Neural progenitor cell (in vitro differentiated cells): ENCODE measurements at regions not wholly inside any gene's neighbourhood (a gene's known extent, or its start where the extent isn't known, plus 50 kb on each side); places are given as distances from the start of the nearest gene placed in this dataset.
"Not testable (repeated sequence)": the region's sequence is repeated elsewhere in the genome, so short reads cannot be mapped to it uniquely, and the experiment has no call there.

Source experiments
- DNase-seq: peaks from one replicate; pipeline ENCODE4 v3.0.0-alpha.2; 2016; ENCODE audit warnings: low spot score
- H2AFZ ChIP-seq: fragments of 200-600 bp; sonication (generic); replicated peaks from 2 replicates; pipeline ENCODE4 v1.6.1; 2016; ENCODE audit warnings: antibody characterized with exemption
- H3F3A ChIP-seq: fragments of 200-600 bp; sonication (generic); 2 replicates; pipeline ENCODE4 v1.6.1; 2016; ENCODE audit warnings: antibody characterized with exemption, low read depth
- H3K27ac ChIP-seq: fragments of 200-600 bp; sonication (generic); 2 replicates; pipeline ENCODE4 v1.5.1; 2016; ENCODE audit warnings: mild to moderate bottlenecking
- H3K27me3 ChIP-seq: fragments of 200-600 bp; sonication (generic); 2 replicates; pipeline ENCODE4 v1.6.1; 2016; ENCODE audit warnings: mild to moderate bottlenecking, moderate library complexity
- H3K36me3 ChIP-seq: fragments of 200-600 bp; sonication (generic); 2 replicates; pipeline ENCODE4 v1.5.1; 2016
- H3K4me1 ChIP-seq: fragments of 200-600 bp; sonication (generic); 2 replicates; pipeline ENCODE4 v1.6.1; 2016; ENCODE audit warnings: mixed run types
- H3K4me2 ChIP-seq: fragments of 200-600 bp; sonication (generic); 2 replicates; pipeline ENCODE4 v1.6.1; 2016
- H3K4me3 ChIP-seq: fragments of 200-600 bp; sonication (generic); 2 replicates; pipeline ENCODE4 v1.5.1; 2016
- H3K79me2 ChIP-seq: fragments of 200-600 bp; sonication (generic); 2 replicates; pipeline ENCODE4 v1.6.1; 2016; ENCODE audit warnings: low read depth
- H3K9ac ChIP-seq: fragments of 200-600 bp; sonication (generic); 2 replicates; pipeline ENCODE4 v1.6.1; 2016
- H3K9me3 ChIP-seq: fragments of 200-600 bp; sonication (generic); 2 replicates; pipeline ENCODE4 v1.5.1; 2016; ENCODE audit warnings: low read depth
- H4K20me1 ChIP-seq: fragments of 200-600 bp; sonication (generic); 2 replicates; pipeline ENCODE4 v1.6.1; 2016; ENCODE audit warnings: low read depth
- H3K27ac Mint-ChIP-seq: 3 replicates; pipeline ENCODE4 v1.8.0; 2021; ENCODE audit warnings: mixed read lengths
- H3K27me3 Mint-ChIP-seq: 2 replicates; pipeline ENCODE4 v1.8.0; 2022; ENCODE audit warnings: low read depth, mild to moderate bottlenecking, inconsistent platforms, moderate library complexity, mixed read lengths; ENCODE audit not compliant: insufficient read depth
- H3K36me3 Mint-ChIP-seq: 3 replicates; pipeline ENCODE4 v1.8.0; 2021; ENCODE audit warnings: mixed read lengths
- H3K4me1 Mint-ChIP-seq: 3 replicates; pipeline ENCODE4 v1.8.0; 2021; ENCODE audit warnings: mixed read lengths
- H3K4me3 Mint-ChIP-seq: 3 replicates; pipeline ENCODE4 v1.8.0; 2021; ENCODE audit warnings: mild to moderate bottlenecking, moderate library complexity, mixed read lengths
- H3K9me3 Mint-ChIP-seq: 3 replicates; pipeline ENCODE4 v1.8.0; 2020; ENCODE audit warnings: mixed read lengths
- EZH2 ChIP-seq: fragments of 200-600 bp; sonication (generic); IDR thresholded peaks from 2 replicates; pipeline ENCODE4 v1.6.1; 2017; ENCODE audit warnings: antibody characterized with exemption, mild to moderate bottlenecking, moderate library complexity
- EZH2phosphoT487 ChIP-seq: fragments of 200-600 bp; sonication (generic); IDR thresholded peaks from 2 replicates; pipeline ENCODE4 v1.6.1; 2017; ENCODE audit warnings: antibody characterized with exemption
- TF ChIP-seq, protein P1 (sequence below): fragments of 200-600 bp; sonication (generic); IDR thresholded peaks from 2 replicates; pipeline ENCODE4 v1.5.1; 2017; ENCODE audit warnings: antibody characterized with exemption, mild to moderate bottlenecking

DNA sequence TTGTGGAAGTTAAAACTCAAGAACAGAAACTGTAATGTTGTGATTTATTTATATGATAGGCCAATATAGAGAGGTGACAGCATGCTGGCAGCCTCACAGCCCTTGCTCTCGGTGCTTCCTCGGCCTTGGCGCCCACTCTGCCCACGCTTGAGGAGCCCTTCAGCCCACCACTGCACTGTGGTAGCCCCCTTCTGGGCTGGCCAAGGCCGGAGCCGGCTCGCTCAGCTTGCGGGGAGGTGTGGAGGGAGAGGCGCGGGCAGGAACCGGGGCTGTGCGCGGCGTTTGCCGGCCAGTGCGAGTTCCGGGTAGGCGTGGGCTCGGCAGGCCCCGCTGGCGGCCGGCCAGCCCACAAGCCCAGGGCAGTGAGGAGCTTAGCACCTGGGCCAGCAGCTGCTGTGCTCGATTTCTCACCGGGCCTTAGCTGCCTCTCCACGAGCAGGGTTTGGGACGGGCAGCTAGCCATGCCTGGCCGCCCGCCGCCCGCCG, 65.8 kb upstream of the SLC8A3 start:
- H3K4me1 ChIP-seq = peaks cover 7% of the 10 kb centered on the region
- no peaks in the 10 kb centered on the region for H3K27me3 ChIP-seq
- TF ChIP-seq EZH2 (no peak), EZH2phosphoT487 (no peak)
- TF ChIP-seq, protein P1, sequence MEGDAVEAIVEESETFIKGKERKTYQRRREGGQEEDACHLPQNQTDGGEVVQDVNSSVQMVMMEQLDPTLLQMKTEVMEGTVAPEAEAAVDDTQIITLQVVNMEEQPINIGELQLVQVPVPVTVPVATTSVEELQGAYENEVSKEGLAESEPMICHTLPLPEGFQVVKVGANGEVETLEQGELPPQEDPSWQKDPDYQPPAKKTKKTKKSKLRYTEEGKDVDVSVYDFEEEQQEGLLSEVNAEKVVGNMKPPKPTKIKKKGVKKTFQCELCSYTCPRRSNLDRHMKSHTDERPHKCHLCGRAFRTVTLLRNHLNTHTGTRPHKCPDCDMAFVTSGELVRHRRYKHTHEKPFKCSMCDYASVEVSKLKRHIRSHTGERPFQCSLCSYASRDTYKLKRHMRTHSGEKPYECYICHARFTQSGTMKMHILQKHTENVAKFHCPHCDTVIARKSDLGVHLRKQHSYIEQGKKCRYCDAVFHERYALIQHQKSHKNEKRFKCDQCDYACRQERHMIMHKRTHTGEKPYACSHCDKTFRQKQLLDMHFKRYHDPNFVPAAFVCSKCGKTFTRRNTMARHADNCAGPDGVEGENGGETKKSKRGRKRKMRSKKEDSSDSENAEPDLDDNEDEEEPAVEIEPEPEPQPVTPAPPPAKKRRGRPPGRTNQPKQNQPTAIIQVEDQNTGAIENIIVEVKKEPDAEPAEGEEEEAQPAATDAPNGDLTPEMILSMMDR = no peak
- no peaks in the 10 kb centered on the region for H3K36me3 ChIP-seq
- Mint-ChIP-seq H3K27ac (no peak overlapping the region), H3K4me3 (peak overlapping the region; percentile 75), H3K4me1 (no peaks in the 10 kb centered on the region), H3K27me3 (peaks cover 5% of the 10 kb centered on the region), H3K36me3 (no peaks in the 10 kb centered on the region), H3K9me3 (peaks cover 3% of the 10 kb centered on the region)
- H3K4me2 ChIP-seq = peak overlapping the region; percentile 88
- no peaks in the 10 kb centered on the region for H4K20me1 ChIP-seq
- H3K4me3 ChIP-seq = peak overlapping the region; percentile 52
- no peak overlapping the region for H3K9ac ChIP-seq
- peaks cover 32% of the 10 kb centered on the region for H3F3A ChIP-seq
- H3K27ac ChIP-seq = no peak overlapping the region
- H3K79me2 ChIP-seq = no peaks in the 10 kb centered on the region
- H3K9me3 ChIP-seq = peaks cover 3% of the 10 kb centered on the region
- DNase-seq = peak; percentile 70
- peak overlapping the region; percentile 97 for H2AFZ ChIP-seq

DNA sequence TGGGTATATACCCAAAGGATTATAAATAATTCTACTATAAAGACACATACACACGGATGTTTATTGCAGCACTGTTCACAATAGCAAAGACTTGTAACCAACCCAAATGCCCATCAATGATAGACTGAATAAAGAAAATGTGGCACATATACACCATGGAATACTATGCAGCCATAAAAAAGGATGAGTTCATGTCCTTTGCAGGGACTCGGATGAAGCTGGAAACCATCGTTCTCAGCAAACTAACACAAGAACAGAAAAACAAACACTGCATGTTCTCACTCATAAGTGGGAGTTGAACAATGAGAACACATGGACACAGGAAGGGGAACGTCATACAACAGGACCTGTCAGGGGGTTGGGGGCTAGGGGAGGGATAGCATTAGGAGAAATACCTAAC, 64.8 kb upstream of the SLC8A3 start:
- peak overlapping the region; percentile 37 for H3K4me3 Mint-ChIP-seq
- H3K79me2 ChIP-seq, H3K4me3 ChIP-seq, H3K4me2 ChIP-seq, H3K27ac Mint-ChIP-seq, H3K4me1 ChIP-seq, H2AFZ ChIP-seq, H3K9ac ChIP-seq, H4K20me1 ChIP-seq, H3K36me3 ChIP-seq, H3K36me3 Mint-ChIP-seq, H3K9me3 Mint-ChIP-seq, H3K4me1 Mint-ChIP-seq, H3K27ac ChIP-seq, H3K27me3 Mint-ChIP-seq, H3K27me3 ChIP-seq, H3K9me3 ChIP-seq, DNase-seq: not testable (repeated sequence)
- H3F3A ChIP-seq = peaks cover 29% of the 10 kb centered on the region

DNA sequence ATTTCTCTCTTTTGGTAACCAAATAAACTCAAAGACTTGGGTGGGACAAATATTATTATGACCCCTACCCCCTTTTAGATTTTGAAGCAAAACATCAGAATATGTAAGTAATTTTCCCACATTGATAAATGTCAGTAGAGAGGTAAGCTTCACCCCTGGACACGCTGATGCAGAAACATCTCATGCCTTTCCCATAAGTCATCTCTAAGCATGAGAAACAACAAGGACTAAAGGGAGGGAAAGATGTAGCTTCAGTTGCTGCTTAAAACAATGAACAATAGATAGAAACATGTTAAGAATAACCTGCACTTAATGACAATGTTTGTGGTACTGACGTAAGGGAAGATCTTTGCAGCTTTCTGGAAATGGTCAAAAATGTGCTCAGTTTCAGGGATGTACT, 56.3 kb upstream of the SLC8A3 start:
- Histone ChIP-seq H3K27me3 (no peaks in the 10 kb centered on the region), H3K4me1 (peaks cover 7% of the 10 kb centered on the region), H3K36me3 (no peaks in the 10 kb centered on the region), H4K20me1 (no peaks in the 10 kb centered on the region), H3K4me3 (no peak overlapping the region), H2AFZ (no peak overlapping the region), H3K27ac (no peak overlapping the region), H3K9me3 (peaks cover 5% of the 10 kb centered on the region), H3K4me2 (no peak overlapping the region), H3F3A (peaks cover under 1% of the 10 kb centered on the region), H3K79me2 (no peaks in the 10 kb centered on the region), H3K9ac (no peak overlapping the region)
- Mint-ChIP-seq H3K36me3 (no peaks in the 10 kb centered on the region), H3K4me1 (peaks cover 20% of the 10 kb centered on the region), H3K9me3 (peaks cover 12% of the 10 kb centered on the region), H3K4me3 (no peak overlapping the region), H3K27me3 (peaks cover 2% of the 10 kb centered on the region), H3K27ac (no peak overlapping the region)
- no peak for DNase-seq
- TF ChIP-seq, protein P1 = no peak
- TF ChIP-seq EZH2phosphoT487 = no peak
- no peak for TF ChIP-seq EZH2

DNA sequence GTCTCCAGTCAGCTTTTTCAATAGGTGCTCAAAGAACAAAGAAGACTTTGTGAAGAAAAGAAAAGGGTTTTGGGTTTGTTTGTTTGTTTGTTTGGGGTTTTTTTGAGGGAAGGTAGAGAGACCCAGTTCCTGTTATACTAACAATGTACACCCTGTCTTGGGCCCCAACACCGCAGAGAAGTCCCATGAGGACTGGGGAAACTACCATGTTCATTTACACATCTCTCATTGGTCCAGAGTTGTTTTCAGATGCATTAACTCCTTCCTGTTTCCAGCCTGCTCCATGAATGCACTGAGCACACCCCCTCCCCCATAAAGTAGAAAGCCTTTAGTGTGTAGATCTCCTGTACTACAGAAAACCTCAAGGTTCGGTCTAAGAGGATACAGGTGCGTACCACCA, 51.1 kb upstream of the SLC8A3 start:
- Histone ChIP-seq H3K27ac (peak overlapping the region; percentile 23), H4K20me1 (no peaks in the 10 kb centered on the region), H3K9me3 (peaks cover 5% of the 10 kb centered on the region), H2AFZ (no peak overlapping the region), H3K4me1 (peaks cover 28% of the 10 kb centered on the region), H3K27me3 (no peaks in the 10 kb centered on the region), H3K9ac (no peak overlapping the region), H3K79me2 (no peaks in the 10 kb centered on the region), H3K4me3 (no peak overlapping the region), H3K4me2 (peak overlapping the region; percentile 40), H3F3A (peaks cover 17% of the 10 kb centered on the region), H3K36me3 (no peaks in the 10 kb centered on the region)
- no peak for TF ChIP-seq EZH2
- TF ChIP-seq, protein P1 = no peak
- no peak for TF ChIP-seq EZH2phosphoT487
- no peak for DNase-seq
- H3K4me3 Mint-ChIP-seq = no peak overlapping the region
- H3K27me3 Mint-ChIP-seq = peaks cover 3% of the 10 kb centered on the region
- peaks cover 22% of the 10 kb centered on the region for H3K4me1 Mint-ChIP-seq
- H3K9me3 Mint-ChIP-seq = peaks cover 15% of the 10 kb centered on the region
- H3K27ac Mint-ChIP-seq = no peak overlapping the region
- H3K36me3 Mint-ChIP-seq = no peaks in the 10 kb centered on the region

DNA sequence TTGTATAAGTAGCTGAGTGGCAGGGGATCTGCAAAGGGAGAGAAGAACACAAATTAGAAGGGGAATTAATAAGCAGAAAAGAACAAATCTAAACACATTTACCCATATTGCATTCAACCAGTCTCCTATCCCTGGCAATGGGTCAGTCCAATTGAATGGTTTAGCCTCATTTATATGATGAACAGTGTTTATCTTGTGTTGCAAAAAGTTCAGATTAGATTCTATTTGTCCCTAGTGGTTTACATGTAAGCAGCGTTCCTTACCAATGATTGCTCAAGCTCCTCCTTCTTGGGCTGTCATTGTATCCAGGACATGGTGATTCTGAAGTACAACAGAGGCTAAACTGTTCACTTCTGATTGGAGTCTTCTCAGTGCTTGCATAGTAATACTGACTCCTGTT, 49.9 kb upstream of the SLC8A3 start:
- not testable (repeated sequence) for H3K9ac ChIP-seq, H4K20me1 ChIP-seq, H3K27ac Mint-ChIP-seq, H3K27me3 Mint-ChIP-seq, H3K27me3 ChIP-seq, H3K27ac ChIP-seq, H3K4me3 Mint-ChIP-seq, H2AFZ ChIP-seq, H3K79me2 ChIP-seq, H3K36me3 Mint-ChIP-seq, H3K9me3 ChIP-seq, DNase-seq, H3K36me3 ChIP-seq, H3K4me3 ChIP-seq
- peak overlapping the region; percentile 45 for H3K4me2 ChIP-seq
- peaks cover 17% of the 10 kb centered on the region for H3K9me3 Mint-ChIP-seq
- H3K4me1 ChIP-seq = peaks cover 28% of the 10 kb centered on the region
- H3K4me1 Mint-ChIP-seq = peaks cover 18% of the 10 kb centered on the region
- H3F3A ChIP-seq = peaks cover 17% of the 10 kb centered on the region
